Peyer's patch (tissue), 4 donors: ENCODE measurements at regions not wholly inside any gene's neighbourhood (a gene's known extent, or its start where the extent isn't known, plus 50 kb on each side); places are given as distances from the start of the nearest gene placed in this dataset.

ENCODE experiments used
- DNase-seq, 3 donors: peaks; one replicate each; pipeline ENCODE4 v3.0.0-alpha.2; 2017 to 2019
- H3K27ac ChIP-seq, 4 donors: fragments of 200-600 bp; sonication (generic); one replicate each; pipeline ENCODE4 v1.5.1; 2016 to 2019
- H3K27me3 ChIP-seq, 2 donors: fragments of 200-600 bp; sonication (generic); one replicate each; pipeline ENCODE4 v1.5.1; 2019
- H3K36me3 ChIP-seq, 3 donors: fragments of 200-600 bp; sonication (generic); one replicate each; pipeline ENCODE4 v1.5.1; 2016 to 2019
- H3K4me1 ChIP-seq, 4 donors: fragments of 200-600 bp; sonication (generic); one replicate each; pipeline ENCODE4 v1.5.1; 2016 to 2019
- H3K4me3 ChIP-seq, 4 donors: fragments of 200-600 bp; sonication (generic); 1 replicate in 3 of 4; 2 replicates in 1 of 4; pipeline ENCODE4 v1.5.1; 2016 to 2019; ENCODE audit warnings: mild to moderate bottlenecking in 1 of 4
- H3K9me3 ChIP-seq, 4 donors: fragments of 200-600 bp; sonication (generic); one replicate each; pipeline ENCODE4 v1.5.1; 2016 to 2019; ENCODE audit warnings: mild to moderate bottlenecking in 1 of 4
- POLR2A ChIP-seq, 2 donors: fragments of 450-650 bp; IDR thresholded peaks; one replicate each; pipeline ENCODE4 v1.5.1; 2017; ENCODE audit warnings: antibody characterized with exemption in 2 of 2, mild to moderate bottlenecking in 2 of 2, moderate library complexity in 2 of 2
- TF ChIP-seq, protein P1 (sequence below), 6 experiments: fragments of 450-650 bp in 4 of 6; fragments of 200-600 bp in 2 of 6; sonication (generic) in 1 of 6; IDR thresholded peaks; one replicate each; pipeline ENCODE4 v1.5.1; 2017 to 2019; ENCODE audit warnings: antibody characterized with exemption in 6 of 6, mild to moderate bottlenecking in 3 of 6, moderate library complexity in 1 of 6

DNA sequence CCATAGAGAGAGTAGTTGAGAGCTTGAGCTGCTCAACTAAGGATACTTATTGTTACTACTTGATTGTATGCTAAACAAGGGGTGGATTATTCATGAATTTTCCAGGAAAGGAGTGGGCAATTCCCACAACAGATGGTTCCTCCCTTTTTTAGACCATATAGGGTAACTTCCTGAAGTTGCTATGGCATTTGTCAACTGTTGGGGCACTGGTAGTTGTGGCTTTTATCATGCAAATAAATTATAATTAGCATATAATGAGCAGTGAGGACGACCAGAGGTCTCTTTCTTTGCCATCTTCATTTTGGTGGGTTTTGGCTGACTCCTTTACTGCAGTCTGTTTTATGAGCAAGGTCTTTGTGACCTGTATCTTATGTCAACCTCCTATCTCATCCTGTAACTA lies 1403.5 kb upstream of the PABPC4L start:
- Histone ChIP-seq H3K36me3 (no peaks in the 10 kb centered on the region), H3K4me1 (no peaks in the 10 kb centered on the region), H3K27ac (no peak overlapping the region), H3K4me3 (no peak overlapping the region), H3K27me3 (no peaks in the 10 kb centered on the region), H3K9me3 (no peaks in the 10 kb centered on the region)
- DNase-seq = no peak
- TF ChIP-seq POLR2A (IDR thresholded peaks at IDR 0.05) = no peak
- TF ChIP-seq, protein P1, sequence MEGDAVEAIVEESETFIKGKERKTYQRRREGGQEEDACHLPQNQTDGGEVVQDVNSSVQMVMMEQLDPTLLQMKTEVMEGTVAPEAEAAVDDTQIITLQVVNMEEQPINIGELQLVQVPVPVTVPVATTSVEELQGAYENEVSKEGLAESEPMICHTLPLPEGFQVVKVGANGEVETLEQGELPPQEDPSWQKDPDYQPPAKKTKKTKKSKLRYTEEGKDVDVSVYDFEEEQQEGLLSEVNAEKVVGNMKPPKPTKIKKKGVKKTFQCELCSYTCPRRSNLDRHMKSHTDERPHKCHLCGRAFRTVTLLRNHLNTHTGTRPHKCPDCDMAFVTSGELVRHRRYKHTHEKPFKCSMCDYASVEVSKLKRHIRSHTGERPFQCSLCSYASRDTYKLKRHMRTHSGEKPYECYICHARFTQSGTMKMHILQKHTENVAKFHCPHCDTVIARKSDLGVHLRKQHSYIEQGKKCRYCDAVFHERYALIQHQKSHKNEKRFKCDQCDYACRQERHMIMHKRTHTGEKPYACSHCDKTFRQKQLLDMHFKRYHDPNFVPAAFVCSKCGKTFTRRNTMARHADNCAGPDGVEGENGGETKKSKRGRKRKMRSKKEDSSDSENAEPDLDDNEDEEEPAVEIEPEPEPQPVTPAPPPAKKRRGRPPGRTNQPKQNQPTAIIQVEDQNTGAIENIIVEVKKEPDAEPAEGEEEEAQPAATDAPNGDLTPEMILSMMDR (IDR thresholded peaks at IDR 0.05) = no peak

DNA sequence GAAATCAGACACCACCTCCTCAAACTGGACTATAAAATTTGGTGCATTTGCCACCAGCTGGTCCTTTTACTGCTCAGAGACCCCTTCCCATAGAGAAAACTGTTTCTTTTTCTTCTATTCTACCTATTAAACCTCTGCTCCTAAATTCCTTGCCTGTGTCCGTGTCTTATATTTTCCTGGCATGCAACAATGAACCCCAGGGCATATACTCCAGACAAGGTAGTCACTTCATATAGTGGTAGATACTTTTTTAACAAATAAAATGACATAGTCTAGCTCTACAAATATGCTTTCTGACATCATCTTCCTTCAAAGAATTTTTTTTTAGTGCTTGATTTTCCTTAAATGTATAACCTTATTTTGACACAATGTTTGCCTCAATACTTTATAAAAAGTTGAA lies 1402.9 kb upstream of the PABPC4L start:
- no peak for DNase-seq
- no peak overlapping the region for H3K27ac ChIP-seq
- no peak overlapping the region for H3K4me3 ChIP-seq
- H3K4me1 ChIP-seq = no peaks in the 10 kb centered on the region
- TF ChIP-seq, protein P1 (IDR thresholded peaks at IDR 0.05) = no peak
- TF ChIP-seq POLR2A (IDR thresholded peaks at IDR 0.05) = no peak
- H3K27me3 ChIP-seq = no peaks in the 10 kb centered on the region
- H3K9me3 ChIP-seq = no peaks in the 10 kb centered on the region
- H3K36me3 ChIP-seq = no peaks in the 10 kb centered on the region

DNA sequence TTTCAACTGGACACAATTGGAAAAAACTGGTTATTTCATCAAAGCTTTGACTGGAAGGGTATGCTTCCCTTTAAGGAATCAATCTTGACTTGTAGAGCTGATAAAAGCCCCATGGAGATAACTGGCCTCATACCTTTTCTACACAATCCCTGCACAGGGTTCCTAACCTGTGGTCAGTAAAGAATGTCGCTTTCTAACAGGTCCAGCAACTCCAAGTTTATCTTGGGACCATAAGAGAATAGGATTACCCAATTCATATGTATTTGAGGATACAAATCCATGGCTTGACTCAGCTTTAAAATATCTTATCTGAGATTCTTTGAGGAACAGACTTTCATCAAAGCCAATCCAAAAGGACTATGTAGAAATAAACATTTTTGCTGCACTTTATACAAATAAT lies 1399.8 kb upstream of the PABPC4L start:
- no peak overlapping the region for H3K27ac ChIP-seq
- H3K4me3 ChIP-seq = no peak overlapping the region
- no peaks in the 10 kb centered on the region for H3K36me3 ChIP-seq
- DNase-seq = no peak
- H3K4me1 ChIP-seq = no peaks in the 10 kb centered on the region
- H3K9me3 ChIP-seq = peaks cover 0 to 3% (median 0%) of the 10 kb centered on the region in 4 donors
- no peak for TF ChIP-seq POLR2A (IDR thresholded peaks at IDR 0.05)
- TF ChIP-seq, protein P1 (IDR thresholded peaks at IDR 0.05) = no peak
- no peaks in the 10 kb centered on the region for H3K27me3 ChIP-seq

DNA sequence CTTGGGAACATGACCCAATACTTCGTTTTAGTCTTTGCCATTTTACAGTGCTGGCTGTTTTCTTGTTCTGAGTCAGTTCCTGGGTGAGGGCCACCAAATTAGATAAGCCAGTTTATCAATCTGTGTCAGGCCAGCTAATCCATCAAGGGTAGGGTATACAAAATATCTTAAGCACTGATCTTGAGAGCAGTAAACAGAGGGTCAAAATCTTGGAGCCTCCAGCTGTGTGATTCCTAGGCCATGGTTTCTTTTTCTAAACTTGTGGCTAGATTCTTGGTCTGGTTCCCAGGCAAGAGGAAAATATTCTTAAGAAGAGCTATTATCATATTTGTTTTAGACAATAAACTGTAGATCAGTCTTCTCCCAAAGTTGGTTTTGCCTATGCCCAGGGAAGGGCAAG lies 1396.6 kb upstream of the PABPC4L start:
- no peaks in the 10 kb centered on the region for H3K4me1 ChIP-seq
- no peak overlapping the region for H3K4me3 ChIP-seq
- no peaks in the 10 kb centered on the region for H3K36me3 ChIP-seq
- no peak for TF ChIP-seq POLR2A (IDR thresholded peaks at IDR 0.05)
- TF ChIP-seq, protein P1 (IDR thresholded peaks at IDR 0.05) = no peak
- no peak overlapping the region for H3K27ac ChIP-seq
- no peak for DNase-seq
- H3K9me3 ChIP-seq = peaks cover 0 to 3% (median 0%) of the 10 kb centered on the region in 4 donors
- no peaks in the 10 kb centered on the region for H3K27me3 ChIP-seq

DNA sequence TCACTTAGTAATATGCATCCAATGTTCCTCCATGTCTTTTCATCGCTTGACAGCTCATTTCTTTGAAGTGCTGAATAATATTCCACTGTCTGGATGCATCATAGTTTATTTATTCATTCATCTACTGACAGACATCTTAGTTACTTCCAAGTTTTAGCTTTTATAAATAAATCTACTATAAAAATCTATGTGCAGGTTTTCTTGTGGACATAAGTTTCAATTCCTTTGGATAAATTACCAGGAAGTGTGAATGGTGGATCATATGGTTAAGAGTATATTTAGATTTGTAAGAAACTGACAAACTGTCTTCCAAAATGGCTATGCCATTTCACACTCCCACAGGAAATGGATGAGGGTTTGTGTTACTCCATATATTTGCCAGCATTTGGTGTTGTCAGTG lies 1392.9 kb upstream of the PABPC4L start:
- Histone ChIP-seq H3K9me3 (peaks cover 0 to 3% (median 0%) of the 10 kb centered on the region in 4 donors), H3K36me3 (no peaks in the 10 kb centered on the region), H3K4me3 (no peak overlapping the region), H3K4me1 (no peaks in the 10 kb centered on the region), H3K27ac (no peak overlapping the region), H3K27me3 (no peaks in the 10 kb centered on the region)
- no peak for DNase-seq
- TF ChIP-seq, protein P1 (IDR thresholded peaks at IDR 0.05) = no peak
- TF ChIP-seq POLR2A (IDR thresholded peaks at IDR 0.05) = no peak

DNA sequence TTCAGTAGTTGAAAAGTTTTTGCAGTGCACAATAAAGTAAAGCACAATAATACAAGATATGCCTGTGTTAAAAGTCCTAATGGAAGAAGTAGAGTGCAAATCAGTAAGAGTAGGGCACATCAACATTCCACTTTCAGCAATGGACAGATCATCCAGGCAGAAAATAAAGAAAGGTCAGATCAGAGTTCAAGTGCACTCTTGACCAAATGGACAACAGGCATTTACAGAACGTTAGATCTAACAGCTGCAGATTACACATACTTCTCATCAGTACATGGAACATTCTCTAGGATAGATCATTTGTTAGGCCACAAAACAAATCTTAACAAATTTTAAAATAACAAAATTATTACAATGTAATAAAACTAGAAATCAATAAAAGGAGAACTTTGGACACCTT lies 1373.5 kb upstream of the PABPC4L start:
- DNase-seq = no peak
- Histone ChIP-seq H3K9me3 (no peaks in the 10 kb centered on the region), H3K27ac (no peak overlapping the region), H3K27me3 (no peaks in the 10 kb centered on the region), H3K4me3 (no peak overlapping the region), H3K36me3 (no peaks in the 10 kb centered on the region), H3K4me1 (no peaks in the 10 kb centered on the region)
- no peak for TF ChIP-seq POLR2A (IDR thresholded peaks at IDR 0.05)
- TF ChIP-seq, protein P1 (IDR thresholded peaks at IDR 0.05) = no peak
